Uterus (tissue), 2 donors: ENCODE measurements at regions not wholly inside any gene's neighbourhood (a gene's known extent, or its start where the extent isn't known, plus 50 kb on each side); places are given as distances from the start of the nearest gene placed in this dataset.

Source experiments
- CTCF ChIP-seq, 4 experiments: fragments of 200-600 bp in 2 of 4; fragments of 450-650 bp in 2 of 4; sonication (generic) in 2 of 4; IDR thresholded peaks; one replicate each; pipeline ENCODE4 v1.5.1; 2016 to 2019; ENCODE audit warnings: antibody characterized with exemption in 4 of 4, mild to moderate bottlenecking in 2 of 4, moderate library complexity in 1 of 4
- POLR2A ChIP-seq, 2 donors: fragments of 450-650 bp; IDR thresholded peaks; one replicate each; pipeline ENCODE4 v1.6.1; 2016; ENCODE audit warnings: antibody characterized with exemption in 2 of 2, mild to moderate bottlenecking in 1 of 2, moderate library complexity in 1 of 2

DNA sequence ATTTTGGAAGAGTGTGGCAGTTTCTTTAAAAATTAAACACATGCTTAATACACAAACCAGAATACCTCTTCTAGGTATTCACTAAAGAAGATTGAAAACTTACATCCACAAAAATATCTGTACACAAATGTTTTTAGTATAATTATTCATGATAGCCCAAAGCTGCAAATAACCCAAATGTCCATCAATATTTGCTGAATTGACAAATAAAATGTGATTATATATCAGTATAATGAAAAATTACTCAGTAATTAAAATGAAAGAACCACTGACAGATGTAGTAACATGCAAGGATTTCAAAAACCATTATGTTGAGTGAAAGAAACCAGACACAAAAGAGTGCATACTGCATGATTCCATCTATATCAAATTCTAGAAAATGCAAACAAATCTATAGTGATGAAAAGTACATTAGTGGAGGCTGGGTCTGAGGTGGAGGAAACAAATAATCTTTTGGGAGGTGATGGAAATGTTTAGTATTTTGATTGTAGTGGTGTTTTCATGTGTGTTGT is 94.8 kb downstream of the QPCT start:
- TF ChIP-seq CTCF (IDR thresholded peaks at IDR 0.05) (no peak), POLR2A (IDR thresholded peaks at IDR 0.05) (no peak)
